ENCODE measurements at regions not wholly inside any gene's neighbourhood (a gene's known extent, or its start where the extent isn't known, plus 50 kb on each side); places are given as distances from the start of the nearest gene placed in this dataset.

DNA sequence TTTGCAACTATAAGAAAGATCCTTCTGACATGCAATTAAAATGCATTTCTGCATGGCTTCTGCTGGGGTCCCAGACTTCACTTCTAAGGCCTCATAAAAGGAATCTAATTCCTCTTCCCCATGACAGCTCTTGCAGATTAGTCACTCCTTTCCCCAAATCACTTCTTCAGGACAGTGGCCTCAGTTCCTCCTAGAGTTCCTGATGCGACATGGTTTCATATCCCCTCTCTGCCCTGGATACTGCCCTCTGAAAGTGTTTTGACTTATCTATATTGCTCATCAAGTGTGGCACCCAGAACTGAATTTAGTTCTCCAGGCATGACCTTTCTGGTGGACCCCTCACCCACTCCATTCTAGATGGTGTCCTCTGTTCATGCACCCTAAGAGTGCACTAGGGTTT, 238.1 kb downstream of the FOXO1 start:
- TF ChIP-seq, protein P1, sequence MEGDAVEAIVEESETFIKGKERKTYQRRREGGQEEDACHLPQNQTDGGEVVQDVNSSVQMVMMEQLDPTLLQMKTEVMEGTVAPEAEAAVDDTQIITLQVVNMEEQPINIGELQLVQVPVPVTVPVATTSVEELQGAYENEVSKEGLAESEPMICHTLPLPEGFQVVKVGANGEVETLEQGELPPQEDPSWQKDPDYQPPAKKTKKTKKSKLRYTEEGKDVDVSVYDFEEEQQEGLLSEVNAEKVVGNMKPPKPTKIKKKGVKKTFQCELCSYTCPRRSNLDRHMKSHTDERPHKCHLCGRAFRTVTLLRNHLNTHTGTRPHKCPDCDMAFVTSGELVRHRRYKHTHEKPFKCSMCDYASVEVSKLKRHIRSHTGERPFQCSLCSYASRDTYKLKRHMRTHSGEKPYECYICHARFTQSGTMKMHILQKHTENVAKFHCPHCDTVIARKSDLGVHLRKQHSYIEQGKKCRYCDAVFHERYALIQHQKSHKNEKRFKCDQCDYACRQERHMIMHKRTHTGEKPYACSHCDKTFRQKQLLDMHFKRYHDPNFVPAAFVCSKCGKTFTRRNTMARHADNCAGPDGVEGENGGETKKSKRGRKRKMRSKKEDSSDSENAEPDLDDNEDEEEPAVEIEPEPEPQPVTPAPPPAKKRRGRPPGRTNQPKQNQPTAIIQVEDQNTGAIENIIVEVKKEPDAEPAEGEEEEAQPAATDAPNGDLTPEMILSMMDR (conservative IDR thresholded peaks at IDR 0.05 in 1 of 2, IDR thresholded peaks at IDR 0.05 in 1 of 2; ENCODE audit: low read depth in 1 of 2, low read length in 2 of 2), result no peak
- no peak for TF ChIP-seq EZH2 (IDR thresholded peaks at IDR 0.05; ENCODE audit: low read length, missing control alignments)

Measured in fibroblast of lung (primary cell).